Activated CD4-positive, alpha-beta T cell treated with anti-CD3 and anti-CD28 coated beads, Interleukin-2, amount 10 ng/mL, durations not matched to agents 24 days and 14 days (primary cell): ENCODE measurements at regions not wholly inside any gene's neighbourhood (a gene's known extent, or its start where the extent isn't known, plus 50 kb on each side); places are given as distances from the start of the nearest gene placed in this dataset.

ENCODE experiments used
- DNase-seq: peaks from one replicate; pipeline ENCODE4 v3.0.0; 2022
- H3K27ac Mint-ChIP-seq: one replicate; pipeline ENCODE4 v1.8.0; 2022; ENCODE audit warnings: mild to moderate bottlenecking, mixed read lengths
- H3K27me3 Mint-ChIP-seq: one replicate; pipeline ENCODE4 v1.8.0; 2022; ENCODE audit warnings: mixed read lengths
- H3K36me3 Mint-ChIP-seq: one replicate; pipeline ENCODE4 v1.8.0; 2022; ENCODE audit warnings: low read depth, mild to moderate bottlenecking, mixed read lengths
- H3K4me1 Mint-ChIP-seq: one replicate; pipeline ENCODE4 v1.8.0; 2021; ENCODE audit warnings: mixed read lengths
- H3K4me3 Mint-ChIP-seq: one replicate; pipeline ENCODE4 v1.8.0; 2022; ENCODE audit warnings: mild to moderate bottlenecking, moderate library complexity, mixed read lengths
- H3K9me3 Mint-ChIP-seq: one replicate; pipeline ENCODE4 v1.8.0; 2021; ENCODE audit warnings: mixed read lengths
- intact Hi-C: fragments of 100-400 bp; cut with micrococcal nuclease; formaldehyde crosslinking; loops from one replicate; pipeline ENCODE4 v1.15.1; 2023

GRCh38 chr12:68102731-68103130 is 56.8 kb downstream of the IFNG start:
- H3K4me3 Mint-ChIP-seq = no peak overlapping the region
- no peak for DNase-seq
- peaks cover 8% of the 10 kb centered on the region for H3K4me1 Mint-ChIP-seq
- H3K36me3 Mint-ChIP-seq = peaks cover 2% of the 10 kb centered on the region
- H3K9me3 Mint-ChIP-seq = peaks cover 8% of the 10 kb centered on the region
- H3K27me3 Mint-ChIP-seq = peaks cover 6% of the 10 kb centered on the region
- H3K27ac Mint-ChIP-seq = peak overlapping the region; percentile 69
- intact Hi-C loops = no loop called here

- intact Hi-C loops = no loop called here
- no peak overlapping the region for H3K27ac Mint-ChIP-seq
- peaks cover 6% of the 10 kb centered on the region for H3K4me1 Mint-ChIP-seq
- H3K36me3 Mint-ChIP-seq = peaks cover 2% of the 10 kb centered on the region
- DNase-seq = no peak
- H3K4me3 Mint-ChIP-seq = no peak overlapping the region
- peaks cover 9% of the 10 kb centered on the region for H3K9me3 Mint-ChIP-seq
- peaks cover 6% of the 10 kb centered on the region for H3K27me3 Mint-ChIP-seq
Measured at GRCh38 chr12:68102163-68102562, 57.4 kb downstream of the IFNG start.

- Mint-ChIP-seq H3K4me3 (no peak overlapping the region), H3K9me3 (peaks cover 15% of the 10 kb centered on the region), H3K27me3 (peaks cover 6% of the 10 kb centered on the region), H3K36me3 (peaks cover 2% of the 10 kb centered on the region), H3K27ac (no peak overlapping the region), H3K4me1 (peaks cover 7% of the 10 kb centered on the region)
- intact Hi-C loops = no loop called here
- no peak for DNase-seq
Measured at GRCh38 chr12:68100241-68100640, 59.3 kb downstream of the IFNG start.

- Mint-ChIP-seq H3K27ac (no peak overlapping the region), H3K4me1 (peaks cover 8% of the 10 kb centered on the region), H3K27me3 (peaks cover 6% of the 10 kb centered on the region), H3K36me3 (peaks cover 2% of the 10 kb centered on the region), H3K9me3 (peaks cover 15% of the 10 kb centered on the region), H3K4me3 (no peak overlapping the region)
- intact Hi-C loops = no loop called here
- no peak for DNase-seq
Measured at GRCh38 chr12:68098939-68099338, 60.6 kb downstream of the IFNG start.

GRCh38 chr12:68097386-68097785 is 62.2 kb downstream of the IFNG start:
- Mint-ChIP-seq H3K36me3 (peaks cover 2% of the 10 kb centered on the region), H3K27ac (no peak overlapping the region), H3K9me3 (peaks cover 19% of the 10 kb centered on the region), H3K4me3 (no peak overlapping the region), H3K27me3 (peaks cover 6% of the 10 kb centered on the region), H3K4me1 (peaks cover 5% of the 10 kb centered on the region)
- intact Hi-C loops = no loop called here
- DNase-seq = no peak

GRCh38 chr12:68094645-68095395 is 64.7 kb downstream of the IFNG start:
- DNase-seq = no peak
- peaks cover 2% of the 10 kb centered on the region for H3K4me1 Mint-ChIP-seq
- peaks cover 3% of the 10 kb centered on the region for H3K36me3 Mint-ChIP-seq
- no peak overlapping the region for H3K27ac Mint-ChIP-seq
- no peak overlapping the region for H3K4me3 Mint-ChIP-seq
- intact Hi-C loops = no loop called here
- no peaks in the 10 kb centered on the region for H3K27me3 Mint-ChIP-seq
- peaks cover 26% of the 10 kb centered on the region for H3K9me3 Mint-ChIP-seq

GRCh38 chr12:68094195-68094594 is 65.3 kb downstream of the IFNG start:
- H3K36me3 Mint-ChIP-seq = peaks cover 7% of the 10 kb centered on the region
- H3K27ac Mint-ChIP-seq = no peak overlapping the region
- H3K4me1 Mint-ChIP-seq = peaks cover 2% of the 10 kb centered on the region
- H3K9me3 Mint-ChIP-seq = peaks cover 31% of the 10 kb centered on the region
- DNase-seq = no peak
- intact Hi-C loops = no loop called here
- H3K27me3 Mint-ChIP-seq = no peaks in the 10 kb centered on the region
- no peak overlapping the region for H3K4me3 Mint-ChIP-seq

- DNase-seq = no peak
- no peaks in the 10 kb centered on the region for H3K27me3 Mint-ChIP-seq
- no peak overlapping the region for H3K4me3 Mint-ChIP-seq
- H3K9me3 Mint-ChIP-seq = peaks cover 28% of the 10 kb centered on the region
- intact Hi-C loops = no loop called here
- H3K36me3 Mint-ChIP-seq = peaks cover 8% of the 10 kb centered on the region
- no peak overlapping the region for H3K27ac Mint-ChIP-seq
- peaks cover 2% of the 10 kb centered on the region for H3K4me1 Mint-ChIP-seq
Measured at GRCh38 chr12:68092976-68093375, 66.6 kb downstream of the IFNG start.

GRCh38 chr12:68089101-68089500 is 70.4 kb downstream of the IFNG start:
- Mint-ChIP-seq H3K9me3 (peaks cover 32% of the 10 kb centered on the region), H3K4me1 (no peaks in the 10 kb centered on the region), H3K4me3 (no peak overlapping the region), H3K36me3 (peaks cover 15% of the 10 kb centered on the region), H3K27ac (no peak overlapping the region), H3K27me3 (no peaks in the 10 kb centered on the region)
- no peak for DNase-seq
- intact Hi-C loops = no loop called here

- intact Hi-C loops = no loop called here
- Mint-ChIP-seq H3K4me3 (no peak overlapping the region), H3K27ac (no peak overlapping the region), H3K9me3 (peaks cover 41% of the 10 kb centered on the region), H3K4me1 (peaks cover 7% of the 10 kb centered on the region), H3K36me3 (peaks cover 25% of the 10 kb centered on the region), H3K27me3 (no peaks in the 10 kb centered on the region)
- DNase-seq = no peak
Measured at GRCh38 chr12:68086019-68086603, 73.4 kb downstream of the IFNG start.

- no peak for DNase-seq
- peaks cover 29% of the 10 kb centered on the region for H3K36me3 Mint-ChIP-seq
- H3K27me3 Mint-ChIP-seq = no peaks in the 10 kb centered on the region
- no peak overlapping the region for H3K4me3 Mint-ChIP-seq
- peak overlapping the region; percentile 67 for H3K27ac Mint-ChIP-seq
- peaks cover 34% of the 10 kb centered on the region for H3K4me1 Mint-ChIP-seq
- H3K9me3 Mint-ChIP-seq = peaks cover 41% of the 10 kb centered on the region
- intact Hi-C loops = loop anchor here (1.0 to 5.0 kb wide), 5 partner anchors 25 to 77 kb away; partner anchors contain the start of gene IFNG
Measured at GRCh38 chr12:68081561-68081960, 78.0 kb downstream of the IFNG start.

GRCh38 chr12:68080577-68080976 is 79.0 kb downstream of the IFNG start:
- H3K4me1 Mint-ChIP-seq = peaks cover 34% of the 10 kb centered on the region
- H3K27ac Mint-ChIP-seq = peak overlapping the region; percentile 84
- DNase-seq = peak; percentile 79
- H3K36me3 Mint-ChIP-seq = peaks cover 30% of the 10 kb centered on the region
- H3K27me3 Mint-ChIP-seq = no peaks in the 10 kb centered on the region
- peaks cover 43% of the 10 kb centered on the region for H3K9me3 Mint-ChIP-seq
- H3K4me3 Mint-ChIP-seq = peak overlapping the region; percentile 59
- intact Hi-C loops = loop anchor here (2.0 to 5.0 kb wide), 3 partner anchors 40 to 78 kb away; partner anchors contain the start of gene IFNG

- Mint-ChIP-seq H3K36me3 (peaks cover 23% of the 10 kb centered on the region), H3K4me1 (peaks cover 34% of the 10 kb centered on the region), H3K27me3 (no peaks in the 10 kb centered on the region), H3K9me3 (peaks cover 30% of the 10 kb centered on the region), H3K27ac (peak overlapping the region; percentile 71), H3K4me3 (no peak overlapping the region)
- no peak for DNase-seq
- intact Hi-C loops = no loop called here
Measured at GRCh38 chr12:68078737-68079136, 80.8 kb downstream of the IFNG start.

- H3K4me3 Mint-ChIP-seq = no peak overlapping the region
- H3K36me3 Mint-ChIP-seq = peaks cover 14% of the 10 kb centered on the region
- no peak for DNase-seq
- no peak overlapping the region for H3K27ac Mint-ChIP-seq
- no peaks in the 10 kb centered on the region for H3K27me3 Mint-ChIP-seq
- H3K9me3 Mint-ChIP-seq = peaks cover 19% of the 10 kb centered on the region
- intact Hi-C loops = no loop called here
- peaks cover 20% of the 10 kb centered on the region for H3K4me1 Mint-ChIP-seq
Measured at GRCh38 chr12:68075416-68075815, 84.1 kb downstream of the IFNG start.
